NT2/D1 (cell line): ENCODE measurements at regions not wholly inside any gene's neighbourhood (a gene's known extent, or its start where the extent isn't known, plus 50 kb on each side); places are given as distances from the start of the nearest gene placed in this dataset.
A peak's percentile ranks its signal among the peaks of the same experiment; 100 is the strongest.

Source experiments
- DNase-seq: peaks from one replicate; pipeline ENCODE4 v3.0.0-alpha.2; 2011; ENCODE audit warnings: low read depth, low spot score
- H3K27me3 ChIP-seq: 2 replicates; pipeline ENCODE4 v1.6.0; 2011; ENCODE audit warnings: mild to moderate bottlenecking; ENCODE audit not compliant: insufficient read length, insufficient read depth
- H3K36me3 ChIP-seq: 2 replicates; pipeline ENCODE4 v1.6.1; 2011; ENCODE audit warnings: mild to moderate bottlenecking, low read length, mixed read lengths; ENCODE audit not compliant: insufficient read depth, insufficient read length
- H3K4me1 ChIP-seq: 2 replicates; pipeline ENCODE4 v1.5.1; 2011; ENCODE audit not compliant: insufficient read depth, insufficient read length
- H3K4me3 ChIP-seq: 2 replicates; pipeline ENCODE4 v1.5.1; 2011; ENCODE audit warnings: low read depth; ENCODE audit not compliant: insufficient read length
- H3K9ac ChIP-seq: 2 replicates; pipeline ENCODE4 v1.6.0; 2011; ENCODE audit warnings: low read depth; ENCODE audit not compliant: insufficient read length
- H3K9me3 ChIP-seq: 2 replicates; pipeline ENCODE4 v1.5.1; 2011; ENCODE audit warnings: mild to moderate bottlenecking, low read length; ENCODE audit not compliant: insufficient read depth
- SUZ12 ChIP-seq: IDR thresholded peaks from 2 replicates; pipeline ENCODE4 v1.6.1; 2011; ENCODE audit not compliant: insufficient read length, insufficient read depth; ENCODE audit errors: extremely low read depth
- YY1 ChIP-seq: IDR thresholded peaks from 2 replicates; pipeline ENCODE4 v1.6.1; 2011; ENCODE audit not compliant: insufficient read length, insufficient read depth
- ZNF274 ChIP-seq: IDR thresholded peaks from 2 replicates; pipeline ENCODE4 v1.6.1; 2011; ENCODE audit warnings: mild to moderate bottlenecking, low read depth, low read length

- H3K4me1 ChIP-seq, result no peaks in the 10 kb centered on the region
- H3K27me3 ChIP-seq, result peaks cover 70% of the 10 kb centered on the region
- H3K9ac ChIP-seq, result no peak overlapping the region
- H3K36me3 ChIP-seq, result no peaks in the 10 kb centered on the region
- no peak for TF ChIP-seq ZNF274
- no peak for TF ChIP-seq SUZ12
- no peak for TF ChIP-seq YY1
- no peak for DNase-seq
- no peak overlapping the region for H3K4me3 ChIP-seq
- peaks cover 8% of the 10 kb centered on the region; the same call in 1 of the 2 replicates for H3K9me3 ChIP-seq
Observed at GRCh38 chr13:86878781-86879180, 792.4 kb upstream of the SLITRK5 start.

- Histone ChIP-seq H3K4me1 (no peaks in the 10 kb centered on the region), H3K36me3 (no peaks in the 10 kb centered on the region), H3K9ac (no peak overlapping the region), H3K9me3 (peaks cover 8% of the 10 kb centered on the region; the same call in 1 of the 2 replicates), H3K27me3 (peaks cover 80% of the 10 kb centered on the region), H3K4me3 (no peak overlapping the region)
- DNase-seq, result peak; percentile 67
- TF ChIP-seq SUZ12 (no peak), YY1 (no peak), ZNF274 (no peak)
Observed at GRCh38 chr13:86881390-86881789, 789.8 kb upstream of the SLITRK5 start.

GRCh38 chr13:86882107-86882506 lies 789.1 kb upstream of the SLITRK5 start:
- no peaks in the 10 kb centered on the region for H3K36me3 ChIP-seq
- peak; percentile 69 for DNase-seq
- peaks cover 8% of the 10 kb centered on the region; the same call in 1 of the 2 replicates for H3K9me3 ChIP-seq
- no peaks in the 10 kb centered on the region for H3K4me1 ChIP-seq
- peaks cover 73% of the 10 kb centered on the region for H3K27me3 ChIP-seq
- H3K9ac ChIP-seq, result no peak overlapping the region
- no peak overlapping the region for H3K4me3 ChIP-seq
- no peak for TF ChIP-seq SUZ12
- TF ChIP-seq ZNF274, result no peak
- TF ChIP-seq YY1, result no peak

GRCh38 chr13:86882835-86883234 lies 788.3 kb upstream of the SLITRK5 start:
- no peak for DNase-seq
- Histone ChIP-seq H3K27me3 (peaks cover 66% of the 10 kb centered on the region), H3K4me3 (no peak overlapping the region), H3K9ac (no peak overlapping the region), H3K9me3 (peaks cover 8% of the 10 kb centered on the region; the same call in 1 of the 2 replicates), H3K4me1 (no peaks in the 10 kb centered on the region), H3K36me3 (no peaks in the 10 kb centered on the region)
- TF ChIP-seq SUZ12 (no peak), ZNF274 (no peak), YY1 (no peak)

- no peaks in the 10 kb centered on the region for H3K9me3 ChIP-seq
- TF ChIP-seq SUZ12, result no peak
- no peak for TF ChIP-seq ZNF274
- TF ChIP-seq YY1, result no peak
- H3K4me3 ChIP-seq, result no peak overlapping the region
- no peaks in the 10 kb centered on the region for H3K36me3 ChIP-seq
- no peak overlapping the region for H3K9ac ChIP-seq
- no peaks in the 10 kb centered on the region for H3K27me3 ChIP-seq
- no peak for DNase-seq
- no peaks in the 10 kb centered on the region for H3K4me1 ChIP-seq
Observed at GRCh38 chr13:86892330-86892729, 778.8 kb upstream of the SLITRK5 start.

GRCh38 chr13:86900906-86901305 lies 770.3 kb upstream of the SLITRK5 start:
- DNase-seq, result no peak
- H3K4me3 ChIP-seq, result no peak overlapping the region
- no peak for TF ChIP-seq SUZ12
- no peak for TF ChIP-seq YY1
- no peak for TF ChIP-seq ZNF274
- H3K27me3 ChIP-seq, result no peaks in the 10 kb centered on the region
- no peaks in the 10 kb centered on the region for H3K9me3 ChIP-seq
- H3K4me1 ChIP-seq, result no peaks in the 10 kb centered on the region
- no peak overlapping the region for H3K9ac ChIP-seq
- no peaks in the 10 kb centered on the region for H3K36me3 ChIP-seq

- Histone ChIP-seq H3K9ac (no peak overlapping the region), H3K9me3 (no peaks in the 10 kb centered on the region), H3K27me3 (no peaks in the 10 kb centered on the region), H3K4me1 (no peaks in the 10 kb centered on the region), H3K4me3 (no peak overlapping the region), H3K36me3 (no peaks in the 10 kb centered on the region)
- TF ChIP-seq YY1 (no peak), ZNF274 (no peak), SUZ12 (no peak)
- DNase-seq, result no peak
Observed at GRCh38 chr13:86906127-86906874, 764.9 kb upstream of the SLITRK5 start.
